Right hindlimb (tissue), 1 donor: ENCODE measurements at regions not wholly inside any gene's neighbourhood (a gene's known extent, or its start where the extent isn't known, plus 50 kb on each side); places are given as distances from the start of the nearest gene placed in this dataset.

Experiments
- DNase-seq: peaks from one replicate; pipeline ENCODE4 v3.0.0-alpha.2; 2018

DNA sequence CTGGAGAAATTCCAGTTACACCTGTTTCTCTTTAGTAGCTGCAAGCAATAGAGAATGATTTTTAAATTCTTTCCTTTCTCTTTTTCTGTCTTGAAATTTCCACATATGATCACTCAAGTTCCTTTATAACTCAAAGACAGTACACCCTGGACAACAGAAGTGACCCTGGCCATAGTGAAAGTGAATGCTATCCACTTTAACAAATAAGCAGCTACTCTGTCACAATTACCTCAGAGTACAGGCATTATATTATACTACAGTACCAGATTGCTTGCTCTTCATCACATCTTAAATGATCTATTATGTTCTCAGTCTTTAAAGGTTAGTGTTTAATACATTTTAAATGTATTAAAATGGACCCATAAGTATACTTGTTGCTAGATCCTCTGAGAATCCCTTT, 136.2 kb downstream of the KLF12 start:
- no peak for DNase-seq

DNA sequence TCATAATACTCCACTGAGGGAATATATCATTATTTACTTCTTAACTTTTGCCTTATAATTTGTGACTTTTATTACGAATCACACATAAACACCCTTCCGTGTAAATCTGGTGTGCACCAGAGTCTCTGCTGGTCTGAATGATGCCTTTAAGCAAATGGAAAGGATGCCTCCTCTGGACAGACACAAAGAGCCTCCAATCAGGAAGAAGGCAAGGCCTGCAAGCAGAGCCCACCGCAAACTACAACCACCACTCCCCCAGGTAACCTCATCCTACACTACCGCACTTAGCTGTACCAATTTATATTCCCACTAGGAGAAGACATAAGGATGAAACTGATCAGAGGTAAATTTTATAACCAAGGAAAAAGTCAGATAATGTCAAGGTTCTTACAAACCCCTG, 137.6 kb downstream of the KLF12 start:
- DNase-seq = no peak

DNA sequence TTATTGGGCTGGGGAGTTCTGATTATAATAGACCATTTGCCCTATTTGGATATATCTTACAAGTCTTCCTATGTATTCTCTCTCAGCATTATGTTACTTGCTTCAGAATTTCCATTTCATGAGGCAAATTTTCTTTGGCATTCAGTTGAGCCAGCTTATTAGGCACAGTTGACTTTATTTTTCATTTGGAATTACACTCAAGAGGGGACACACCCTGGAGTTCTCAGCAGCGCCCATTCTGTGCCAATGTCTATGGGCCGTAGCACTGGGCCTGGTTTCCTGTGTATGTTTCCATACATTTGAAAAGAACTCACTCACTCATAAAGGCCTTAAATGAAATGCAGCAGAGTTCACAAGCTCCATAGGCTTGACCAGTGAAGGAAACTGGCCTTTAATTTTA, 138.5 kb downstream of the KLF12 start:
- peak; percentile 65 for DNase-seq

DNA sequence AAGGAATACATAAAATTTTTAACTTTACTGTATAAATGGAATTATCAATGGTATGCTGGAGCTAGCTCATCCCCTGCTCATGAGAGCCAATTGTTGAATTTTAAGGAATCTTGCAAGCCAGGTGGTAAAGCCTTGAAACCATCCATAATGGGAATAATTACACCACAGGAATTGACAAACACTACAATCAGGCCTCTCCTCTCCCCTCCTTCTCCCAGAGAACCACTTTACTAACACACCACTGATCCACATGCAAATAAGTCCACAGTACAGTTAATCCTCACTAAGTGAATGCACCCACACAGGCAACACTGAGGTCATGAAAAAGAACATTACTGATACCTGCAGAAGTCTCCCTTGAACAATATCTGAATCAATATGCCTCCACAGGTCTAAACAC, 140.5 kb downstream of the KLF12 start:
- DNase-seq = no peak

GRCh38 chr13:73991884-73992283, 142.3 kb downstream of the KLF12 start:
- no peak for DNase-seq

GRCh38 chr13:73991384-73991783, 142.8 kb downstream of the KLF12 start:
- DNase-seq = no peak

GRCh38 chr13:73989244-73989843, 144.9 kb downstream of the KLF12 start:
- no peak for DNase-seq

DNA sequence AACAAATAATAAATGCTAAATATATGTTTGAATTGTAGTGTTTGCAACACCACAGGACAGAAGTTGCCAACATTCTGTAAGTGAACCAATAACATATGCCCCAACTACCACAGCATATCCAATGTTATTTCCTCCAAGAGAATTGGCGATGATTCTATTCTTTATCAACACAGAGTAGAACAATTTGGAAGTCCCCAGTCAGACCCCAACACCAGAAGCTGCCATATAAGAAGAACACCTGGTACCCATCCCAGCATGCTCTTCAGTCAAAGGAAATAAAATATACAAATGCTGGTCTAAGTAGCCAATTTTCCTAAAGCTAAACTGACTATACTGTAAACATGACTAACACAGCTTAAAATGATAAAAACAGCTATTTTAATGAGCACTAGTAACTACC, 145.7 kb downstream of the KLF12 start:
- no peak for DNase-seq

GRCh38 chr13:73987618-73988017, 146.6 kb downstream of the KLF12 start:
- no peak for DNase-seq

- no peak for DNase-seq
Measured at GRCh38 chr13:73985783-73986182, 148.4 kb downstream of the KLF12 start.

DNA sequence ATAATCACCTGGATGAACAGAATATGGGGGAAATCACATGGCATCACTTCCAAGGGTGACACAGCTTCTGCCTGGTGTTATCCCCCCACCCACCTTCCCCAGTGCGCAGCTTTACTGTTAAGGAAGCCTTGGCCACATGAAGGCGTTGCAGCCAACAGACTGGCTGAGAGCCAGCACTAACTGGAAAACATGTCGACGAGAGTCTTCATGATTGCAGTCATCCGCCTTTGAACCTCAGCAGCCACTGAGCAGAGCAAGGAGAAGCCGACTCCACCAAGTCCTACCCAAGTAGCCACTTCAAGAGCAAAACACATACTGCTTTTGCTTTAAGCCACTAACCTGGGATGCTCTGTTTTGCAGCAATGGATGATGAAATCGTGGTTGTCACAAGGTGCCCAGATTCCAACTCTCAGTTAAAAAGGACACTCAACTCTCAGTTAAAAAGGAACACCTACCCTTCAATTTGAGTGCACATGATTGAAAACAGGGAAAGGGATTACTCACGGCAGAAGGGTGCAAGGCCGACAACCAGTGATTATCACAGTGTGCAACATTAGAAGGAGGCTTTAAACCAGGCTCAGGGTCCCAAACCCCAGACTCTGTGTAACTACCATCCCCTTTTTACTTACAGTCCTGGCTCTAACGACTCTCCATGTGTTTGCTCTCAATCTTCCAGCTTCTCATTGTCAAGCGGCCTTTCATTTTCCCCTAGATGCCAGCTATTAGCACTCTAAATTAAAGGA, 149.1 kb downstream of the KLF12 start:
- DNase-seq = no peak

- no peak for DNase-seq
Measured at GRCh38 chr13:73984201-73984600, 150.0 kb downstream of the KLF12 start.

DNA sequence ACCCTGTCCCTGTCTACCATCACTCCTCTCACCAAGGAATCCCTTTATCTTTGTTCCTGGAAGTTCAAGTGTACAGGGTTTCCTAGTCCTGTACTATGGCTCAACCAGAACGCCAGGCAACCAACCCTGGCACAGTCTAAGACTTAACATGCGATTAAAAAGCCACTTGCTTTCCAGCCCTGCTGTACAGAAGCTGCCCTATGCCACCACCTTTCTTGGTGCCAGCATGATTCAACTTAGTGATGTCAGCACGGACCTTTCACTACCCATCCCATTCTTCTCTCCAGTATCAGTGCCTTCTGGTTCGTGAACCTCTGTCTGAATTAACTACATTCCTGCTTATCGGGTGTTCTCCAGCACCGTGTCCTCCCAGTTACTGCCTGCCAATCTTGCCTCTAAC, 151.1 kb downstream of the KLF12 start:
- DNase-seq = no peak

- peak; percentile 41 for DNase-seq
Measured at GRCh38 chr13:73981595-73981994, 152.6 kb downstream of the KLF12 start.

DNA sequence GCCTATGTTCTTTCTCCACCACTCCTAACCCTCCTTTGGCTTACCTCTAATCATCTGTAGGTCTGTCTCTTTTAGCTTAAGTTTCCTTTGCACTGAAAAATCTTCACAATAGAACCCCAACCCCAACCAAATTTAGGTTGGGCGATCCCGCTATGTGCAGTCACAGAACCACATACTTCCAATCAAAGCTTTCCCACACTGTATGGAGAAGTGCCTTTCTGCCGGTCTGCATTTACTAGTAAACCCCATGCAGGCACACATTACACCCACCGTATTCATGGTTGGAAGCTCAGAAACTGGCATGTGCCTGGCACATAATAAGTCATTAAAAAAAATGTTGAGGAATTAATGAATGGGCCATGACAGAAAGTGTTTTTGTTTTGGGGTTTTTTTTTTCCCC, 158.4 kb downstream of the KLF12 start:
- no peak for DNase-seq

GRCh38 chr13:73974051-73974450, 160.2 kb downstream of the KLF12 start:
- DNase-seq = no peak

GRCh38 chr13:73973156-73973555, 161.0 kb downstream of the KLF12 start:
- no peak for DNase-seq

DNA sequence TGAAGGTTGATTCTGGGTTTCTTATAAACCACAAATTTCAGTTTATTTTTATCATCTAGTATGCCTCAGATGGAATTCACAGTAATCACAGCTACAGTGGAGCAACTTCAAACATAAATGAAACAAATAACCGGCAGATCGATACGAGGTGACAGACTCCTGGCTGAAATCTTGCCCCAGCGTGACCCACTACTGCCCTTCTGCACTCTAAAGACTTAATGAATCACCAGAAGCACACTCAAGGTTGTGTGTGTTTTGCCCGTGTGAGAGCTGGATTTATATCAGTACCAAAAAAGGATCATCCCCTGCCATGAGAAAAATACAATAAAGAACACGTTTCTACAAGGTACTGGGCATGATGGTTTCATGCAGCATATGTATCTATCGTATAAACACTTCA, 161.7 kb downstream of the KLF12 start:
- DNase-seq = no peak

DNA sequence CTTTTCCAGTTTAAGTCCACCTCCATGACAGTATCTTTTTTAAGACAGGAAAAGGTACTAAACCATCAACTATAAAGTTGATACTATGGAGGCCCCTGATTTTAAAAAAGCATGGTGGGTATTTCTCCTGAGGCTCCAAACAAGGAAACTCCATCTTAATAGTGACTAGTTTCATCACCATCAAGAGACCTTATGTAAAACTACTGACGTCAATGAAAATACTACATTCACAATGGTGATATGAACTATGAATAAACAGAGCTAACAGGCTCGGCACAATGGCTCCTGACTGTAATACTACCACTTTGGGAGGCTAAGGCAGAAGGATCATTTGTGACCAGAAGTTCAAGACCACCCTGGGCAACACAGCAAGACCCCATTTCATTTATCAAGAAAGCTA, 162.7 kb downstream of the KLF12 start:
- DNase-seq = no peak

- DNase-seq = no peak
Measured at GRCh38 chr13:73970421-73971055, 163.7 kb downstream of the KLF12 start.

- DNase-seq = no peak
Measured at GRCh38 chr13:73967397-73968165, 166.6 kb downstream of the KLF12 start.

DNA sequence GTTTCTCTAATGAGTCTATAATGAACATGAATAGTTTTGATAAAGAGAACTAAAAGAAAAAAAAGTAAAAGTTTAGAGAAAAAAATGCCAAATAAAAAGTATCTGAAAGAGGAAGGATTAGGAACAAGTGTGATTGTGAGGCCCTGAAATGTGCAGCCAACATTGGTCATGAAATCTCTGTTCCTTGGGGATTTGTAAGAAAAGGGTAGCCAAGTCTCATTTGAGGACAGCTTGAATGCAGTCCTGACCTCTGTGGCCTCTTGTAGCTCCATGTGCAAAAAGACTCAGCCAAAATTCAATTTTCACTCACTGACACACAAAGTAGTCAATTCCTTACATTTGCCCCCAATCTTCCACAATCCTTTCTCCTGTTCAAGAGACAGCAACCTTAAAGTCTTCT, 167.9 kb downstream of the KLF12 start:
- DNase-seq = peak; percentile 38

GRCh38 chr13:73962284-73962683, 171.9 kb downstream of the KLF12 start:
- no peak for DNase-seq

DNA sequence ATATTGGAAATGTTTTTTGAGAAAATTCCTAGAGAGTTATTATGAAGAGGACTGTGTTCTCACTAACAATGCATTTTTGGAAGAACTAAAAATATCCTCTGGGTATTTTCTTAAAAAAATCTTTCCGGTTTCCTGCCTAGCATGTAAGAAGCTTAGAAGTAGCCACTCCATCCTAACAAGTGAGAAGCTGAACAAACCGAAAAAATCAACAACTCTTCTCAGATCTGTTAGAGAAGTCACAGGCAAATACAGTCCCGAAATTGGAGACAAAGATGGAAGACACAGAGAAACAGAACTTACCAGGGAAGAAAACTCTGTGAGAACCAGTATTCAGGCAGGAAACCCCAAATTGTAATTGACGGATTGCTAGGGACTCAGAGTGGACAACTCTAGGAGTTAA, 173.0 kb downstream of the KLF12 start:
- no peak for DNase-seq
